NCI-H2029 (cell line): ENCODE measurements at regions not wholly inside any gene's neighbourhood (a gene's known extent, or its start where the extent isn't known, plus 50 kb on each side); places are given as distances from the start of the nearest gene placed in this dataset.
A peak's percentile ranks its signal among the peaks of the same experiment; 100 is the strongest.

Experiments
- DNase-seq: peaks from one replicate; lab custom pipeline; 2025; lab: John Stamatoyannopoulos, UW

GRCh38 chr4:115353370-115353769 is 239.9 kb upstream of the NDST4 start:
- no peak for DNase-seq

- DNase-seq, result no peak
Observed at GRCh38 chr4:115343171-115343570, 229.8 kb upstream of the NDST4 start.

- no peak for DNase-seq
Observed at GRCh38 chr4:115334736-115335411, 221.5 kb upstream of the NDST4 start.

- no peak for DNase-seq
Observed at GRCh38 chr4:115332078-115332477, 218.7 kb upstream of the NDST4 start.

GRCh38 chr4:115331241-115331640 is 217.8 kb upstream of the NDST4 start:
- DNase-seq, result no peak

GRCh38 chr4:115325836-115326235 is 212.4 kb upstream of the NDST4 start:
- DNase-seq, result no peak

- DNase-seq, result no peak
Observed at GRCh38 chr4:115323106-115323707, 209.8 kb upstream of the NDST4 start.

- DNase-seq, result no peak
Observed at GRCh38 chr4:115315182-115315581, 201.8 kb upstream of the NDST4 start.

- no peak for DNase-seq
Observed at GRCh38 chr4:115310641-115311040, 197.2 kb upstream of the NDST4 start.

- no peak for DNase-seq
Observed at GRCh38 chr4:115294717-115295116, 181.3 kb upstream of the NDST4 start.

GRCh38 chr4:115293093-115293462 is 179.7 kb upstream of the NDST4 start:
- DNase-seq, result no peak

- DNase-seq, result no peak
Observed at GRCh38 chr4:115292320-115293092, 179.1 kb upstream of the NDST4 start.

GRCh38 chr4:115287426-115287825 is 174.0 kb upstream of the NDST4 start:
- no peak for DNase-seq

GRCh38 chr4:115279330-115279729 is 165.9 kb upstream of the NDST4 start:
- DNase-seq, result no peak

- no peak for DNase-seq
Observed at GRCh38 chr4:115278830-115279229, 165.4 kb upstream of the NDST4 start.

- DNase-seq, result no peak
Observed at GRCh38 chr4:115275615-115276014, 162.2 kb upstream of the NDST4 start.

- DNase-seq, result peak; percentile 0
Observed at GRCh38 chr4:115274545-115274944, 161.1 kb upstream of the NDST4 start.

- DNase-seq, result no peak
Observed at GRCh38 chr4:115272594-115272993, 159.2 kb upstream of the NDST4 start.

GRCh38 chr4:115272185-115272584 is 158.8 kb upstream of the NDST4 start:
- DNase-seq, result no peak

GRCh38 chr4:115260195-115260594 is 146.8 kb upstream of the NDST4 start:
- DNase-seq, result no peak

GRCh38 chr4:115259642-115260041 is 146.2 kb upstream of the NDST4 start:
- DNase-seq, result no peak

GRCh38 chr4:115249808-115250207 is 136.4 kb upstream of the NDST4 start:
- DNase-seq, result no peak

GRCh38 chr4:115234405-115235093 is 121.1 kb upstream of the NDST4 start:
- no peak for DNase-seq
